ENCODE measurements at regions not wholly inside any gene's neighbourhood (a gene's known extent, or its start where the extent isn't known, plus 50 kb on each side); places are given as distances from the start of the nearest gene placed in this dataset.

DNA sequence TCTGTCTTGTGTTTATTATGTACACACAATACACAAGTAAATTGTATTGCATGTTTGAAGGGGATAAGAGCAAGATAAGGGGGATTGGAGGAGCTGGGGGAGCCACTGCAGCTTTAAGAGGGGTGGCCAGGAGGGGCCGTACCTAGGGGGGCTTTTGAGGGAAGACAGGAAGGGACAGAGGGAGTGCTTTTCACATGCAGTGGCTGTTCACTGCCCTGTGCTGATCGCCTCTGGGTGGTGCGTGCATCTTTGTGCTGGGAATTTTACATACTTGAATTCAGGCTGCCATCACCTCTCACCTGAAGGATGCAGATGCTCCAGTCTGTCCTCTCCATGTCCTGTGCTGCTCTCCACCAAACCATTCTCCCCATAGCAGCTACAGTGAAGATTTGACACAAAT lies 179.5 kb downstream of the PTPRU start:
- TF ChIP-seq, protein P1, sequence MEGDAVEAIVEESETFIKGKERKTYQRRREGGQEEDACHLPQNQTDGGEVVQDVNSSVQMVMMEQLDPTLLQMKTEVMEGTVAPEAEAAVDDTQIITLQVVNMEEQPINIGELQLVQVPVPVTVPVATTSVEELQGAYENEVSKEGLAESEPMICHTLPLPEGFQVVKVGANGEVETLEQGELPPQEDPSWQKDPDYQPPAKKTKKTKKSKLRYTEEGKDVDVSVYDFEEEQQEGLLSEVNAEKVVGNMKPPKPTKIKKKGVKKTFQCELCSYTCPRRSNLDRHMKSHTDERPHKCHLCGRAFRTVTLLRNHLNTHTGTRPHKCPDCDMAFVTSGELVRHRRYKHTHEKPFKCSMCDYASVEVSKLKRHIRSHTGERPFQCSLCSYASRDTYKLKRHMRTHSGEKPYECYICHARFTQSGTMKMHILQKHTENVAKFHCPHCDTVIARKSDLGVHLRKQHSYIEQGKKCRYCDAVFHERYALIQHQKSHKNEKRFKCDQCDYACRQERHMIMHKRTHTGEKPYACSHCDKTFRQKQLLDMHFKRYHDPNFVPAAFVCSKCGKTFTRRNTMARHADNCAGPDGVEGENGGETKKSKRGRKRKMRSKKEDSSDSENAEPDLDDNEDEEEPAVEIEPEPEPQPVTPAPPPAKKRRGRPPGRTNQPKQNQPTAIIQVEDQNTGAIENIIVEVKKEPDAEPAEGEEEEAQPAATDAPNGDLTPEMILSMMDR (IDR thresholded peaks at IDR 0.05; ENCODE audit: insufficient read depth, low read depth, low read length): no peak
- no peak for TF ChIP-seq EZH2 (IDR thresholded peaks at IDR 0.05; ENCODE audit: insufficient read depth, low read length)
